Right lobe of liver (tissue), 4 donors: ENCODE measurements at regions not wholly inside any gene's neighbourhood (a gene's known extent, or its start where the extent isn't known, plus 50 kb on each side); places are given as distances from the start of the nearest gene placed in this dataset.

ENCODE experiments used
- POLR2A ChIP-seq: fragments of 450-650 bp; IDR thresholded peaks from one replicate; pipeline ENCODE4 v1.6.1; 2017; ENCODE audit warnings: antibody characterized with exemption, mild to moderate bottlenecking
- TF ChIP-seq, protein P1 (sequence below), 4 donors: fragments of 200-600 bp in 3 of 4; fragments of 450-650 bp in 1 of 4; IDR thresholded peaks; one replicate each; pipeline versions ENCODE4 v1.5.1 to v1.8.0; 2016 to 2022; ENCODE audit warnings: antibody characterized with exemption in 4 of 4, mild to moderate bottlenecking in 2 of 4
- donor health status: DM: no; HTN: no; CAD: no.
- donor health status: DM: no; HTN: no; CAD: no.
- donor health status: DM: no; HTN: yes; CAD: no.

DNA sequence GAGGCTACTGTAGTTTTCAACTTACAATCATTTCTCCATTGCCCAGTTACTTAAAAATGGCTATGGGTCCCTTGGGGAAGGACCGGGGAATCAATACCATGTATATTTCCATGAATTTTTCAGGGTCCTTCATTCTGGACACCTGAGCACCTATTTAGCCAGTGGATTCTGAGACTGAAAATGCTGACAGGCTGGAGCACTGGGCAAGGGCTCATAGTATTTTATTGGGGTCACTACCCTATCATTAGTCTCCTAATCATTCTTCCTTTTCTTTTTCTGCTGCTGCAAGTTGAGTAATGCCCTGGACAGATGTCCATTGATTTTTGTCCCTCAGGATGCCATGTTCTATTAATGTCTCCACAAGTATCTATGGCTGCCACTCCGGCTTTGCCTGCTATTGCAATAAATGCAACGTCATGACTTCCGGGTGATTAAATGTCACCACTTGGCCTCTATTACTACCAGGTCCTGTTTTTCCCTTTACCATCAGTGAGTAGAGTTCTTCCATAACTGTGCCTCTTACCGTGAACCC lies 279.3 kb upstream of the FBXL7 start:
- TF ChIP-seq POLR2A: no peak
- TF ChIP-seq, protein P1, sequence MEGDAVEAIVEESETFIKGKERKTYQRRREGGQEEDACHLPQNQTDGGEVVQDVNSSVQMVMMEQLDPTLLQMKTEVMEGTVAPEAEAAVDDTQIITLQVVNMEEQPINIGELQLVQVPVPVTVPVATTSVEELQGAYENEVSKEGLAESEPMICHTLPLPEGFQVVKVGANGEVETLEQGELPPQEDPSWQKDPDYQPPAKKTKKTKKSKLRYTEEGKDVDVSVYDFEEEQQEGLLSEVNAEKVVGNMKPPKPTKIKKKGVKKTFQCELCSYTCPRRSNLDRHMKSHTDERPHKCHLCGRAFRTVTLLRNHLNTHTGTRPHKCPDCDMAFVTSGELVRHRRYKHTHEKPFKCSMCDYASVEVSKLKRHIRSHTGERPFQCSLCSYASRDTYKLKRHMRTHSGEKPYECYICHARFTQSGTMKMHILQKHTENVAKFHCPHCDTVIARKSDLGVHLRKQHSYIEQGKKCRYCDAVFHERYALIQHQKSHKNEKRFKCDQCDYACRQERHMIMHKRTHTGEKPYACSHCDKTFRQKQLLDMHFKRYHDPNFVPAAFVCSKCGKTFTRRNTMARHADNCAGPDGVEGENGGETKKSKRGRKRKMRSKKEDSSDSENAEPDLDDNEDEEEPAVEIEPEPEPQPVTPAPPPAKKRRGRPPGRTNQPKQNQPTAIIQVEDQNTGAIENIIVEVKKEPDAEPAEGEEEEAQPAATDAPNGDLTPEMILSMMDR (IDR thresholded peaks at IDR 0.05): no peak
